ENCODE measurements at regions not wholly inside any gene's neighbourhood (a gene's known extent, or its start where the extent isn't known, plus 50 kb on each side); places are given as distances from the start of the nearest gene placed in this dataset.

DNA sequence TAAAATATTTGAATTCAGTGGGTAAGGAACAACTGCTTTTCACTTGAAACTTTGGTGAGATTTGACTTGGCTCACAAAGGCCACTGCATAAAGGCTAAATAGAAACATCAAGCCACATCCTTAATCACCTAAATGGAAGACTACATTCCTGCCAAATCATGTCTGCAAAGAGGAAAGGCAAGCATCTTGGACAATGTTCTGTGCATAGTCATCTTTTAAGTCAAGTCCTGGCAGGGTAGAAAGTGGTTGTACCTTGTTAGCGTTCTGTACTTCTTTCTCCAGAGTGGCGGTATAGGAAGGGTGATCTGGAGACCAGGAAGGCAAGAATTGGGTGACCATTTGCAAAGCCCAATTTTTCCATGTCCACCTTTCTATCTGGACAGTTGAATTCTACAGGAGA is 121.4 kb upstream of the SLC14A2 start (continued):
- TF ChIP-seq, protein P1, sequence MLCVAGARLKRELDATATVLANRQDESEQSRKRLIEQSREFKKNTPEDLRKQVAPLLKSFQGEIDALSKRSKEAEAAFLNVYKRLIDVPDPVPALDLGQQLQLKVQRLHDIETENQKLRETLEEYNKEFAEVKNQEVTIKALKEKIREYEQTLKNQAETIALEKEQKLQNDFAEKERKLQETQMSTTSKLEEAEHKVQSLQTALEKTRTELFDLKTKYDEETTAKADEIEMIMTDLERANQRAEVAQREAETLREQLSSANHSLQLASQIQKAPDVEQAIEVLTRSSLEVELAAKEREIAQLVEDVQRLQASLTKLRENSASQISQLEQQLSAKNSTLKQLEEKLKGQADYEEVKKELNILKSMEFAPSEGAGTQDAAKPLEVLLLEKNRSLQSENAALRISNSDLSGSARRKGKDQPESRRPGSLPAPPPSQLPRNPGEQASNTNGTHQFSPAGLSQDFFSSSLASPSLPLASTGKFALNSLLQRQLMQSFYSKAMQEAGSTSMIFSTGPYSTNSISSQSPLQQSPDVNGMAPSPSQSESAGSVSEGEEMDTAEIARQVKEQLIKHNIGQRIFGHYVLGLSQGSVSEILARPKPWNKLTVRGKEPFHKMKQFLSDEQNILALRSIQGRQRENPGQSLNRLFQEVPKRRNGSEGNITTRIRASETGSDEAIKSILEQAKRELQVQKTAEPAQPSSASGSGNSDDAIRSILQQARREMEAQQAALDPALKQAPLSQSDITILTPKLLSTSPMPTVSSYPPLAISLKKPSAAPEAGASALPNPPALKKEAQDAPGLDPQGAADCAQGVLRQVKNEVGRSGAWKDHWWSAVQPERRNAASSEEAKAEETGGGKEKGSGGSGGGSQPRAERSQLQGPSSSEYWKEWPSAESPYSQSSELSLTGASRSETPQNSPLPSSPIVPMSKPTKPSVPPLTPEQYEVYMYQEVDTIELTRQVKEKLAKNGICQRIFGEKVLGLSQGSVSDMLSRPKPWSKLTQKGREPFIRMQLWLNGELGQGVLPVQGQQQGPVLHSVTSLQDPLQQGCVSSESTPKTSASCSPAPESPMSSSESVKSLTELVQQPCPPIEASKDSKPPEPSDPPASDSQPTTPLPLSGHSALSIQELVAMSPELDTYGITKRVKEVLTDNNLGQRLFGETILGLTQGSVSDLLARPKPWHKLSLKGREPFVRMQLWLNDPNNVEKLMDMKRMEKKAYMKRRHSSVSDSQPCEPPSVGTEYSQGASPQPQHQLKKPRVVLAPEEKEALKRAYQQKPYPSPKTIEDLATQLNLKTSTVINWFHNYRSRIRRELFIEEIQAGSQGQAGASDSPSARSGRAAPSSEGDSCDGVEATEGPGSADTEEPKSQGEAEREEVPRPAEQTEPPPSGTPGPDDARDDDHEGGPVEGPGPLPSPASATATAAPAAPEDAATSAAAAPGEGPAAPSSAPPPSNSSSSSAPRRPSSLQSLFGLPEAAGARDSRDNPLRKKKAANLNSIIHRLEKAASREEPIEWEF (IDR thresholded peaks at IDR 0.05; ENCODE audit: insufficient replicate concordance, low read depth, low read length) = no peak
- no peak for TF ChIP-seq STAT3 (IDR thresholded peaks at IDR 0.05; ENCODE audit: low read depth, low read length)
- TF ChIP-seq, protein P2, sequence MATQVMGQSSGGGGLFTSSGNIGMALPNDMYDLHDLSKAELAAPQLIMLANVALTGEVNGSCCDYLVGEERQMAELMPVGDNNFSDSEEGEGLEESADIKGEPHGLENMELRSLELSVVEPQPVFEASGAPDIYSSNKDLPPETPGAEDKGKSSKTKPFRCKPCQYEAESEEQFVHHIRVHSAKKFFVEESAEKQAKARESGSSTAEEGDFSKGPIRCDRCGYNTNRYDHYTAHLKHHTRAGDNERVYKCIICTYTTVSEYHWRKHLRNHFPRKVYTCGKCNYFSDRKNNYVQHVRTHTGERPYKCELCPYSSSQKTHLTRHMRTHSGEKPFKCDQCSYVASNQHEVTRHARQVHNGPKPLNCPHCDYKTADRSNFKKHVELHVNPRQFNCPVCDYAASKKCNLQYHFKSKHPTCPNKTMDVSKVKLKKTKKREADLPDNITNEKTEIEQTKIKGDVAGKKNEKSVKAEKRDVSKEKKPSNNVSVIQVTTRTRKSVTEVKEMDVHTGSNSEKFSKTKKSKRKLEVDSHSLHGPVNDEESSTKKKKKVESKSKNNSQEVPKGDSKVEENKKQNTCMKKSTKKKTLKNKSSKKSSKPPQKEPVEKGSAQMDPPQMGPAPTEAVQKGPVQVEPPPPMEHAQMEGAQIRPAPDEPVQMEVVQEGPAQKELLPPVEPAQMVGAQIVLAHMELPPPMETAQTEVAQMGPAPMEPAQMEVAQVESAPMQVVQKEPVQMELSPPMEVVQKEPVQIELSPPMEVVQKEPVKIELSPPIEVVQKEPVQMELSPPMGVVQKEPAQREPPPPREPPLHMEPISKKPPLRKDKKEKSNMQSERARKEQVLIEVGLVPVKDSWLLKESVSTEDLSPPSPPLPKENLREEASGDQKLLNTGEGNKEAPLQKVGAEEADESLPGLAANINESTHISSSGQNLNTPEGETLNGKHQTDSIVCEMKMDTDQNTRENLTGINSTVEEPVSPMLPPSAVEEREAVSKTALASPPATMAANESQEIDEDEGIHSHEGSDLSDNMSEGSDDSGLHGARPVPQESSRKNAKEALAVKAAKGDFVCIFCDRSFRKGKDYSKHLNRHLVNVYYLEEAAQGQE (IDR thresholded peaks at IDR 0.05; ENCODE audit: low read depth, low read length) = no peak

DNA sequence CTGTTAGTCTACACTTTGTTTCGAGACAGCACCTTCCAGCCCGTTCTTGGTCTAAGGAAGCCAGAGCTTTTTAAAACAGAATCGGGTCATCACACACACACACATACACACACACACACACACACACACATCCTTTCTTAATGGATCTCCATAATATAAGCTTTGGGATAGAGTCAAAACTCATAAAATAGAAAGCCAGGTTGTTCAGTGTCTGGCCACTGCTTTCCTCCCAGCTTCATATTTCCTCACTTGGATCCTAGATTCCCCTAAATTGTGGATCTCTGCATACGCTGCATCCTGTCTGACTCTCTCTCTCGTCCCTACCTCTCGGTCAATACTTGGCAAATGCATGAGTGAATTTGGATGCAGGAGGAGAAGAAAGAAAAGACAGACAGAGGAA is 120.5 kb upstream of the SLC14A2 start:
- no peaks in the 10 kb centered on the region for H3K27me3 ChIP-seq (replicated peaks in 1 of 2; ENCODE audit: control insufficient read depth in 2 of 2, insufficient read depth in 2 of 2, low read length in 1 of 2)
- TF ChIP-seq YBX1 (IDR thresholded peaks at IDR 0.05) = no peak
- no peak for TF ChIP-seq CHD4 (IDR thresholded peaks at IDR 0.05)
- no peak for TF ChIP-seq BMI1 (IDR thresholded peaks at IDR 0.05; ENCODE audit: borderline replicate concordance)
- TF ChIP-seq, protein P3, sequence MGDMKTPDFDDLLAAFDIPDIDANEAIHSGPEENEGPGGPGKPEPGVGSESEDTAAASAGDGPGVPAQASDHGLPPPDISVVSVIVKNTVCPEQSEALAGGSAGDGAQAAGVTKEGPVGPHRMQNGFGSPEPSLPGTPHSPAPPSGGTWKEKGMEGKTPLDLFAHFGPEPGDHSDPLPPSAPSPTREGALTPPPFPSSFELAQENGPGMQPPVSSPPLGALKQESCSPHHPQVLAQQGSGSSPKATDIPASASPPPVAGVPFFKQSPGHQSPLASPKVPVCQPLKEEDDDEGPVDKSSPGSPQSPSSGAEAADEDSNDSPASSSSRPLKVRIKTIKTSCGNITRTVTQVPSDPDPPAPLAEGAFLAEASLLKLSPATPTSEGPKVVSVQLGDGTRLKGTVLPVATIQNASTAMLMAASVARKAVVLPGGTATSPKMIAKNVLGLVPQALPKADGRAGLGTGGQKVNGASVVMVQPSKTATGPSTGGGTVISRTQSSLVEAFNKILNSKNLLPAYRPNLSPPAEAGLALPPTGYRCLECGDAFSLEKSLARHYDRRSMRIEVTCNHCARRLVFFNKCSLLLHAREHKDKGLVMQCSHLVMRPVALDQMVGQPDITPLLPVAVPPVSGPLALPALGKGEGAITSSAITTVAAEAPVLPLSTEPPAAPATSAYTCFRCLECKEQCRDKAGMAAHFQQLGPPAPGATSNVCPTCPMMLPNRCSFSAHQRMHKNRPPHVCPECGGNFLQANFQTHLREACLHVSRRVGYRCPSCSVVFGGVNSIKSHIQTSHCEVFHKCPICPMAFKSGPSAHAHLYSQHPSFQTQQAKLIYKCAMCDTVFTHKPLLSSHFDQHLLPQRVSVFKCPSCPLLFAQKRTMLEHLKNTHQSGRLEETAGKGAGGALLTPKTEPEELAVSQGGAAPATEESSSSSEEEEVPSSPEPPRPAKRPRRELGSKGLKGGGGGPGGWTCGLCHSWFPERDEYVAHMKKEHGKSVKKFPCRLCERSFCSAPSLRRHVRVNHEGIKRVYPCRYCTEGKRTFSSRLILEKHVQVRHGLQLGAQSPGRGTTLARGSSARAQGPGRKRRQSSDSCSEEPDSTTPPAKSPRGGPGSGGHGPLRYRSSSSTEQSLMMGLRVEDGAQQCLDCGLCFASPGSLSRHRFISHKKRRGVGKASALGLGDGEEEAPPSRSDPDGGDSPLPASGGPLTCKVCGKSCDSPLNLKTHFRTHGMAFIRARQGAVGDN (IDR thresholded peaks at IDR 0.05) = no peak
- TF ChIP-seq, protein P4, sequence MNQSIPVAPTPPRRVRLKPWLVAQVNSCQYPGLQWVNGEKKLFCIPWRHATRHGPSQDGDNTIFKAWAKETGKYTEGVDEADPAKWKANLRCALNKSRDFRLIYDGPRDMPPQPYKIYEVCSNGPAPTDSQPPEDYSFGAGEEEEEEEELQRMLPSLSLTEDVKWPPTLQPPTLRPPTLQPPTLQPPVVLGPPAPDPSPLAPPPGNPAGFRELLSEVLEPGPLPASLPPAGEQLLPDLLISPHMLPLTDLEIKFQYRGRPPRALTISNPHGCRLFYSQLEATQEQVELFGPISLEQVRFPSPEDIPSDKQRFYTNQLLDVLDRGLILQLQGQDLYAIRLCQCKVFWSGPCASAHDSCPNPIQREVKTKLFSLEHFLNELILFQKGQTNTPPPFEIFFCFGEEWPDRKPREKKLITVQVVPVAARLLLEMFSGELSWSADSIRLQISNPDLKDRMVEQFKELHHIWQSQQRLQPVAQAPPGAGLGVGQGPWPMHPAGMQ (IDR thresholded peaks at IDR 0.05; ENCODE audit: borderline replicate concordance) = no peak

More for the DNA sequence above, 120.5 kb upstream of the SLC14A2 start:
- H3K27ac ChIP-seq (ENCODE audit: control insufficient read depth, insufficient read depth) = no peak overlapping the region
- no TSS peak for BruUV-seq (replicated peaks)
- no peaks in the 10 kb centered on the region for H3K36me3 ChIP-seq (ENCODE audit: control insufficient read depth in 2 of 2, insufficient read depth in 2 of 2, low read length in 1 of 2)
- H3K4me3 ChIP-seq = no peak overlapping the region
- intact Hi-C loops (cut with micrococcal nuclease; ENCODE audit: unreplicated experiment) (no loop called here), in situ Hi-C loops (cut with MboI) (no loop called here)
- H2AFZ ChIP-seq (ENCODE audit: control insufficient read depth, low read depth, low read length) = no peak overlapping the region
- ChIA-PET SMC1A (ENCODE audit: uncharacterized antibody, unreplicated experiment) (no interaction called here), RAD21 (ENCODE audit: unreplicated experiment) (no interaction called here), CTCF (no interaction called here), POLR2A (no interaction called here)
- H3K9me3 ChIP-seq (replicated peaks; ENCODE audit: control insufficient read depth, insufficient read depth, low read length) = no peaks in the 10 kb centered on the region
- H3K4me2 ChIP-seq (ENCODE audit: control insufficient read depth, insufficient read depth) = no peak overlapping the region
- WGBS (ENCODE audit: insufficient coverage, insufficient replicate concordance, low lambda C conversion rate, missing lambda C conversion rate) = 30% methylated on average over 6 of the region's 6 CpGs
- H4K20me1 ChIP-seq (ENCODE audit: control insufficient read depth, insufficient read depth) = no peaks in the 10 kb centered on the region
- ATAC-seq (no peak), FAIRE-seq (no peak), DNase-seq (ENCODE audit: low read depth, low spot score) (no peak)
- no peaks in the 10 kb centered on the region for H3K79me2 ChIP-seq (ENCODE audit: control insufficient read depth, insufficient read depth, low read length)
- no peaks in the 10 kb centered on the region for H3K4me1 ChIP-seq (ENCODE audit: control insufficient read depth, insufficient read depth, low read length)
- no peak overlapping the region for H3K9ac ChIP-seq (ENCODE audit: control insufficient read depth, insufficient read depth, low read length)

Data from GM12878 (cell line).